ENCODE measurements at regions not wholly inside any gene's neighbourhood (a gene's known extent, or its start where the extent isn't known, plus 50 kb on each side); places are given as distances from the start of the nearest gene placed in this dataset.

- no peak for TF ChIP-seq EZH2phosphoT487 (IDR thresholded peaks at IDR 0.05; ENCODE audit: borderline replicate concordance)
- TF ChIP-seq POLR2AphosphoS5 (IDR thresholded peaks at IDR 0.05; ENCODE audit: low read depth, low read length), result no peak
- TF ChIP-seq, protein P1, sequence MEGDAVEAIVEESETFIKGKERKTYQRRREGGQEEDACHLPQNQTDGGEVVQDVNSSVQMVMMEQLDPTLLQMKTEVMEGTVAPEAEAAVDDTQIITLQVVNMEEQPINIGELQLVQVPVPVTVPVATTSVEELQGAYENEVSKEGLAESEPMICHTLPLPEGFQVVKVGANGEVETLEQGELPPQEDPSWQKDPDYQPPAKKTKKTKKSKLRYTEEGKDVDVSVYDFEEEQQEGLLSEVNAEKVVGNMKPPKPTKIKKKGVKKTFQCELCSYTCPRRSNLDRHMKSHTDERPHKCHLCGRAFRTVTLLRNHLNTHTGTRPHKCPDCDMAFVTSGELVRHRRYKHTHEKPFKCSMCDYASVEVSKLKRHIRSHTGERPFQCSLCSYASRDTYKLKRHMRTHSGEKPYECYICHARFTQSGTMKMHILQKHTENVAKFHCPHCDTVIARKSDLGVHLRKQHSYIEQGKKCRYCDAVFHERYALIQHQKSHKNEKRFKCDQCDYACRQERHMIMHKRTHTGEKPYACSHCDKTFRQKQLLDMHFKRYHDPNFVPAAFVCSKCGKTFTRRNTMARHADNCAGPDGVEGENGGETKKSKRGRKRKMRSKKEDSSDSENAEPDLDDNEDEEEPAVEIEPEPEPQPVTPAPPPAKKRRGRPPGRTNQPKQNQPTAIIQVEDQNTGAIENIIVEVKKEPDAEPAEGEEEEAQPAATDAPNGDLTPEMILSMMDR (IDR thresholded peaks at IDR 0.05 in 2 of 3, conservative IDR thresholded peaks at IDR 0.05 in 1 of 3; ENCODE audit: borderline replicate concordance in 1 of 3, insufficient read depth in 1 of 3, low read depth in 2 of 3, low read length in 2 of 3), result no peak
- no peak for TF ChIP-seq POLR2A (IDR thresholded peaks at IDR 0.05; ENCODE audit: borderline replicate concordance, extremely low read depth, insufficient read depth, insufficient read length)
- TF ChIP-seq, protein P2, sequence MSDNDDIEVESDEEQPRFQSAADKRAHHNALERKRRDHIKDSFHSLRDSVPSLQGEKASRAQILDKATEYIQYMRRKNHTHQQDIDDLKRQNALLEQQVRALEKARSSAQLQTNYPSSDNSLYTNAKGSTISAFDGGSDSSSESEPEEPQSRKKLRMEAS (IDR thresholded peaks at IDR 0.05), result no peak
- TF ChIP-seq SIN3A (IDR thresholded peaks at IDR 0.05; ENCODE audit: low read depth), result no peak
- TF ChIP-seq CEBPB (IDR thresholded peaks at IDR 0.05; ENCODE audit: low read depth), result no peak
- TF ChIP-seq RAD21 (IDR thresholded peaks at IDR 0.05; ENCODE audit: low read depth), result no peak
- TF ChIP-seq JUND (IDR thresholded peaks at IDR 0.05), result no peak
- TF ChIP-seq SP1 (IDR thresholded peaks at IDR 0.05; ENCODE audit: low read depth), result no peak
- TF ChIP-seq TCF7L2 (IDR thresholded peaks at IDR 0.05; ENCODE audit: borderline replicate concordance, extremely low read depth, insufficient read depth, insufficient read length), result no peak
- TF ChIP-seq ZBTB33 (IDR thresholded peaks at IDR 0.05; ENCODE audit: extremely low read depth, insufficient replicate concordance, low read length), result no peak
- no peak for TF ChIP-seq EGR1 (IDR thresholded peaks at IDR 0.05; ENCODE audit: low read depth)
These were observed 137.6 kb upstream of the FOXN2 start for GRCh38 chr2:48176876-48177275.
